ENCODE measurements at regions not wholly inside any gene's neighbourhood (a gene's known extent, or its start where the extent isn't known, plus 50 kb on each side); places are given as distances from the start of the nearest gene placed in this dataset.
A peak's percentile ranks its signal among the peaks of the same experiment; 100 is the strongest.

DNA sequence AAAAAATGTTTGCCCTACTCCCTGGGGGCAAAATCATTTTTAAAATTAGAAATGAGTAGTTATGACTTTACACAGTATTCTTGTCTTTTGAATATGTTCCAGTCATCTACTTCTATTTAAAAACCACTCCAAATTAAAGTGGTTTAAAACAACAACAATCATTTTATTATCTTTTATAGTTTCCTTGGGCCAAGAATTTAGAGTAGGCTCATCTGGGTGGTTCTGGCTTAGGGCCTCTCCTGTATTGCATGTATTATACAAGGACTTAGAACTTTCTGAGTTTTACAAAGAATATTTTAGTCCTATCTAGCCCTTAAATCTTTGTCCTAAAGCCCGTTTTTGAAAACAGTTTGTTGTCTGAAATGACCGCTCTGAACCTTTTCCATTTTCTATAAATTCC lies 132.5 kb upstream of the INTU start:
- Histone ChIP-seq H4K20me1 (ENCODE audit: insufficient read depth) (no peaks in the 10 kb centered on the region), H3K36me3 (ENCODE audit: low read depth) (no peaks in the 10 kb centered on the region), H3K27me3 (replicated peaks; ENCODE audit: insufficient read depth) (no peaks in the 10 kb centered on the region), H3K4me2 (ENCODE audit: unreplicated experiment) (no peak overlapping the region), H3K27ac (no peak overlapping the region), H3K4me3 (no peak overlapping the region), H2AFZ (no peak overlapping the region), H3F3A (ENCODE audit: insufficient read depth) (0 out of 2 replicates have a peak, but pooled peaks cover 8% of the 10 kb centered on the region), H3K4me1 (ENCODE audit: insufficient read depth) (peaks cover 14% of the 10 kb centered on the region; the same call in 1 of the 2 replicates), H3K9me2 (ENCODE audit: insufficient read depth) (no peaks in the 10 kb centered on the region), H3K9ac (no peak overlapping the region), H3K79me2 (ENCODE audit: insufficient read depth) (no peaks in the 10 kb centered on the region), H3K9me3 (ENCODE audit: low read depth) (no peaks in the 10 kb centered on the region)
- no peak for DNase-seq
- TF ChIP-seq EZH2 (IDR thresholded peaks at IDR 0.05; ENCODE audit: insufficient read depth, poor library complexity, severe bottlenecking) (no peak), EZH2phosphoT487 (IDR thresholded peaks at IDR 0.05; ENCODE audit: insufficient read depth, low read depth) (no peak)
- in situ Hi-C loops (cut with MboI), result no loop called here
- WGBS, 2 experiments (ENCODE audit: low coverage in 1 of 2, low lambda C conversion rate in 2 of 2, missing lambda C conversion rate in 2 of 2), result 69 to 71% methylated on average over 2 of the region's 2 CpGs

DNA sequence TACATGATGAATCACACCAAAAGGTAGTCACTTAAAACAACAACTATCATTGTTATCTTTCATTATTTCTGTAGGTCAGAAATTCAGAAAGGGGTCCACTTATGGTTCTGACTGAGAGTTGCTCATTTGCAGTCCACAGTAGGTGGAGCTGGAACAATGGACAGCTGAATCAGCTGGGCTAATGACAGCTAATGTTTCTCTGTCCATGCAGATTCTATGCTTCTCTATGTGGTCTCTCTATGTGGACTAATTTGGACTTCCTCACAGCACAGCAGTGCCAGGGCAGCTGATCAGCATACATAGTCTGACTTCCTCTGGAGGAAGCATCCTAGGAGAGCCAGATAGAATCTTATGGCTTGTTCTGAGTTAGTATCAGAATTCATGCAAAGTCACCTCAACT lies 131.7 kb upstream of the INTU start:
- Histone ChIP-seq H3K9ac (no peak overlapping the region), H3K27ac (no peak overlapping the region), H3K9me3 (ENCODE audit: low read depth) (no peaks in the 10 kb centered on the region), H3K9me2 (ENCODE audit: insufficient read depth) (no peaks in the 10 kb centered on the region), H3K4me3 (no peak overlapping the region), H3K79me2 (ENCODE audit: insufficient read depth) (no peaks in the 10 kb centered on the region), H3K36me3 (ENCODE audit: low read depth) (no peaks in the 10 kb centered on the region), H3F3A (ENCODE audit: insufficient read depth) (0 out of 2 replicates have a peak, but pooled peaks cover 8% of the 10 kb centered on the region), H3K27me3 (replicated peaks; ENCODE audit: insufficient read depth) (no peaks in the 10 kb centered on the region), H4K20me1 (ENCODE audit: insufficient read depth) (no peaks in the 10 kb centered on the region), H3K4me2 (ENCODE audit: unreplicated experiment) (no peak overlapping the region), H3K4me1 (ENCODE audit: insufficient read depth) (peaks cover 16% of the 10 kb centered on the region; the same call in 1 of the 2 replicates), H2AFZ (0 out of 2 replicates have a peak overlapping the region, but pooled peaks have one; percentile 5)
- in situ Hi-C loops (cut with MboI), result no loop called here
- no peak for TF ChIP-seq EZH2phosphoT487 (IDR thresholded peaks at IDR 0.05; ENCODE audit: insufficient read depth, low read depth)
- no peak for TF ChIP-seq EZH2 (IDR thresholded peaks at IDR 0.05; ENCODE audit: insufficient read depth, poor library complexity, severe bottlenecking)
- DNase-seq, result peak; percentile 18

DNA sequence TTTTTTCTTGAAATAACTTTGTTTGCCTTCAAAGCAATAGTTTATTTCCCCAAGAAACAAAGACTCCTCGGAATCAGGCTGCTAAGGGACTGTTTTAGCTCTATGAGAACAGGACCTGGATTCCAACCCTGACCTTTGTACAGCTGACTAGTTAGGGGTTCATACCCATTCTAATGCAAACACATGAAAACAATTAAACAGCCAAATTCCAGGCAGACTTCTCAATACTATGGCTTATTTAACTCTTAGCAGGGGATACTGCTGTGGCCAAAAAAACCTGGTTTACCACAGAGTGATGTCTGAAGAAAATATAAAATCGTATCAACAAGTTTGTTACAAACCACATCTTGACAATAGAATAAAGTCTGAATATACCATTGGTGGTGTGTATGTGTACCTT lies 129.6 kb upstream of the INTU start:
- Histone ChIP-seq H3F3A (ENCODE audit: insufficient read depth) (0 out of 2 replicates have a peak, but pooled peaks cover 8% of the 10 kb centered on the region), H4K20me1 (ENCODE audit: insufficient read depth) (no peaks in the 10 kb centered on the region), H3K4me2 (ENCODE audit: unreplicated experiment) (no peak overlapping the region), H3K79me2 (ENCODE audit: insufficient read depth) (no peaks in the 10 kb centered on the region), H3K27me3 (replicated peaks; ENCODE audit: insufficient read depth) (no peaks in the 10 kb centered on the region), H2AFZ (peak overlapping the region; percentile 19; the same call in 1 of the 2 replicates), H3K9ac (no peak overlapping the region), H3K36me3 (ENCODE audit: low read depth) (no peaks in the 10 kb centered on the region), H3K4me3 (no peak overlapping the region), H3K9me2 (ENCODE audit: insufficient read depth) (no peaks in the 10 kb centered on the region), H3K9me3 (ENCODE audit: low read depth) (no peaks in the 10 kb centered on the region), H3K4me1 (ENCODE audit: insufficient read depth) (peaks cover 16% of the 10 kb centered on the region; the same call in 1 of the 2 replicates), H3K27ac (no peak overlapping the region)
- 35 to 39% methylated on average over 2 of the region's 2 CpGs for WGBS, 2 experiments (ENCODE audit: low coverage in 1 of 2, low lambda C conversion rate in 2 of 2, missing lambda C conversion rate in 2 of 2)
- DNase-seq, result peak; percentile 3
- no peak for TF ChIP-seq EZH2phosphoT487 (IDR thresholded peaks at IDR 0.05; ENCODE audit: insufficient read depth, low read depth)
- no peak for TF ChIP-seq EZH2 (IDR thresholded peaks at IDR 0.05; ENCODE audit: insufficient read depth, poor library complexity, severe bottlenecking)
- in situ Hi-C loops (cut with MboI), result no loop called here

DNA sequence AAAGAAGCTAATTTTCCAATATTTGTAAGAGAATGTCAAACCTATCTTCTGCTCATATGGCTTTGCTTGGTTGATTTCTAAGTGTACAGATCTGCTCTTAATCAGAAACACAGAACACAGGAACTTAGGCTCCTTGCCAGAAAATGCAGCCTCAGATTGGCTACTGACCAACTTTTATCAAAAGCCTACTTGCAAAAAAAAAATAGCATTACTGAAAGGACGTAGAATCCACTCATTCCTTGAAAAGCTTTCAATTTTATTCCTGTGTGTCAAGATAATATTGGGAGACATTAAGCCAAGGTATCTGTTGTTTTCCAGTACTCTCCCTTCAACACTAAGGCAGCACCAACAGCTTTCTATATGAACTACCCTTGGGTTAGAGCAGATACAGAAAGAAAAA lies 127.6 kb upstream of the INTU start:
- Histone ChIP-seq H3K27ac (no peak overlapping the region), H3K79me2 (ENCODE audit: insufficient read depth) (no peaks in the 10 kb centered on the region), H3K27me3 (replicated peaks; ENCODE audit: insufficient read depth) (no peaks in the 10 kb centered on the region), H3K4me1 (ENCODE audit: insufficient read depth) (peaks cover 16% of the 10 kb centered on the region; the same call in 1 of the 2 replicates), H3K9me2 (ENCODE audit: insufficient read depth) (no peaks in the 10 kb centered on the region), H2AFZ (no peak overlapping the region), H4K20me1 (ENCODE audit: insufficient read depth) (no peaks in the 10 kb centered on the region), H3K4me2 (ENCODE audit: unreplicated experiment) (no peak overlapping the region), H3K4me3 (no peak overlapping the region), H3K36me3 (ENCODE audit: low read depth) (no peaks in the 10 kb centered on the region), H3K9me3 (ENCODE audit: low read depth) (no peaks in the 10 kb centered on the region), H3F3A (ENCODE audit: insufficient read depth) (0 out of 2 replicates have a peak, but pooled peaks cover 8% of the 10 kb centered on the region), H3K9ac (no peak overlapping the region)
- DNase-seq, result peak; percentile 56
- no peak for TF ChIP-seq EZH2 (IDR thresholded peaks at IDR 0.05; ENCODE audit: insufficient read depth, poor library complexity, severe bottlenecking)
- TF ChIP-seq EZH2phosphoT487 (IDR thresholded peaks at IDR 0.05; ENCODE audit: insufficient read depth, low read depth), result no peak
- in situ Hi-C loops (cut with MboI), result no loop called here
- WGBS, 2 experiments (ENCODE audit: low coverage in 1 of 2, low lambda C conversion rate in 2 of 2, missing lambda C conversion rate in 2 of 2), result 8 to 14% methylated on average over 1 of the region's 1 CpG

DNA sequence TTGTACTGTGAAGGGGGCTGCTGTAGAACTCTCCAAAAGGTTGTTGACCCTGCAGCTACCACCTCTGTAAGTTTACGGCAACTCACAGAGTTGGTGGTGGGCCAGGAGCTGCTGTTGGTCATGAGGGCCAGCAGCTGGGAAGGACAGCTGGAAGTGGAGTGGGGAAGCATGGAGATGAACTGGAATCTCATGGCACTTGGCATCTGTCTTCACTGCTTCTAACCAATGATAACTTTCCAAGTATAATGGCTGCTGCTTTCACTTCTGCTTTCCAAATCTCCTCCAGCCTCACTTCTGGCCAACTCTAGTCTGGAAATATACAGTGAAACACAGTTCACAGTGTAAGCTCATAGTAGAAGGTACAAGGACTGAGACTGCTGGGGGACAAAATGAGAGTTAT lies 126.5 kb upstream of the INTU start:
- H2AFZ ChIP-seq, result no peak overlapping the region
- in situ Hi-C loops (cut with MboI), result no loop called here

More for the DNA sequence above, 126.5 kb upstream of the INTU start:
- no peak for DNase-seq
- Histone ChIP-seq H3K79me2 (ENCODE audit: insufficient read depth) (no peaks in the 10 kb centered on the region), H3K9ac (no peak overlapping the region), H3K9me2 (ENCODE audit: insufficient read depth) (no peaks in the 10 kb centered on the region), H3K4me3 (no peak overlapping the region), H3K36me3 (ENCODE audit: low read depth) (no peaks in the 10 kb centered on the region), H3K4me1 (ENCODE audit: insufficient read depth) (peaks cover 15% of the 10 kb centered on the region; the same call in 1 of the 2 replicates), H3F3A (ENCODE audit: insufficient read depth) (0 out of 2 replicates have a peak, but pooled peaks cover under 1% of the 10 kb centered on the region), H4K20me1 (ENCODE audit: insufficient read depth) (no peaks in the 10 kb centered on the region), H3K4me2 (ENCODE audit: unreplicated experiment) (no peak overlapping the region), H3K9me3 (ENCODE audit: low read depth) (no peaks in the 10 kb centered on the region), H3K27me3 (replicated peaks; ENCODE audit: insufficient read depth) (no peaks in the 10 kb centered on the region), H3K27ac (no peak overlapping the region)
- WGBS, 2 experiments (ENCODE audit: low coverage in 1 of 2, low lambda C conversion rate in 2 of 2, missing lambda C conversion rate in 2 of 2), result 35 to 65% methylated on average over 1 of the region's 1 CpG
- no peak for TF ChIP-seq EZH2phosphoT487 (IDR thresholded peaks at IDR 0.05; ENCODE audit: insufficient read depth, low read depth)
- no peak for TF ChIP-seq EZH2 (IDR thresholded peaks at IDR 0.05; ENCODE audit: insufficient read depth, poor library complexity, severe bottlenecking)

Data from GM23248 (cell line).